ENCODE measurements at regions not wholly inside any gene's neighbourhood (a gene's known extent, or its start where the extent isn't known, plus 50 kb on each side); places are given as distances from the start of the nearest gene placed in this dataset.
A peak's percentile ranks its signal among the peaks of the same experiment; 100 is the strongest.

GRCh38 chr5:4188704-4189103 is 593.1 kb downstream of the IRX1 start:
- DNase-seq (ENCODE audit: low spot score): no peak

- peak; percentile 11 for DNase-seq (ENCODE audit: low spot score)
Observed at GRCh38 chr5:4189317-4189716, 593.7 kb downstream of the IRX1 start.

DNA sequence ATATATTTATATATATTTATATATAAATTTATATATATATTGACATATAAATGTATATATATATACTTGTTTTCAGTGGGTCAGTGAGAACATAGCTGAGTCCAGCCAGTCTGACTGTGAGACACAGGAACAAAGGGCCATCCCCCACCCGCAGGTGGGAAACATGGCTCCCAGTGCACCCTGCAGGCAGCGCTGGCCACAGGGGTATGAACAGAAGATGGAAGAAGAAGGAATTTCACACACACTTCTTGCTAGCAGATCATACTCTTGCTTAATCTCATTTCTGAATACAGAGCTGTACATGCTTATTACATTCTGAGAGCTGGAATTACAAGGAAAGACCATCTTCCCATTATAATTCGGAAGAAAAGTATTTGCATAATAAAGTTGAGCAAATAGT is 595.4 kb downstream of the IRX1 start:
- peak; percentile 20 for DNase-seq (ENCODE audit: low spot score)

- no peak for DNase-seq (ENCODE audit: low spot score)
Observed at GRCh38 chr5:4191703-4192102, 596.1 kb downstream of the IRX1 start.

DNA sequence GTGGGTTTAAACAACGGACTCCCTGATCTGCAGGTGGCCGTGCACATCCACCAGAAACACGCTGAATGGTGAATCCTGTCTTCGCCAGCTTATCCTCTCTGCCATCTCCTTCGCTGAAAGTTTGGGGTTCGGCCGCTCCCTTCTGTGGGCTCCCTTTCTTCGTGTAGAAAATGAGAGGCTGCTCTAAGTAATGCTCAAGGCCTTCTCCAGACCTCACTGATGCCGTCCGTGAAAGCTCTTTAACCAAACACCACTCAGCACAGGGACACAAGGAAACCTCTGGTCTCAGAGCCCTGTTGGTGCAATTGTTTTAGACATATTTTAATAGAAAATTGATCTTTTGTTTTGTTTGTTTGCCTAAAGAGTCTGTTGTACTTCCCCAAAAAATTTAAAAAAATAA is 596.5 kb downstream of the IRX1 start:
- no peak for DNase-seq (ENCODE audit: low spot score)

DNA sequence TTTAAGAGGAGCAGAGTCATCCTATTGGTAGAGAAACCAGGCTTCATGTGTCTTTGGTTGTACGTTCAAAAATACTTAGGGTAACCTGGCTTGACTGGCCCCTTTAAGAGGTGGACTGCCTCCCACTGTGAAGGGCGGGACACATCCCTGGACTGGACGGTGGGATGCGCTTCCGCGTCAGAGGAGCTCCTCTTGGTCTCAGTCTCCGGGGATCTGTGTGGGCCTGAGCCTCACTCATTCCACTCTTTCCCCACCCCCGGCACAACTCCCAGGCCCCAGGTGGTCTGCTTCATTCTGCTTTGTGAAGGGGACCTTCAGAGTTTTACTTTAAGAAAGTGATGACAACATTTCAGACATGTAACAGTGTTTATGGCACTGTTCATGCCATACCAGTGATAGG is 601.1 kb downstream of the IRX1 start:
- DNase-seq (ENCODE audit: low spot score): no peak

DNA sequence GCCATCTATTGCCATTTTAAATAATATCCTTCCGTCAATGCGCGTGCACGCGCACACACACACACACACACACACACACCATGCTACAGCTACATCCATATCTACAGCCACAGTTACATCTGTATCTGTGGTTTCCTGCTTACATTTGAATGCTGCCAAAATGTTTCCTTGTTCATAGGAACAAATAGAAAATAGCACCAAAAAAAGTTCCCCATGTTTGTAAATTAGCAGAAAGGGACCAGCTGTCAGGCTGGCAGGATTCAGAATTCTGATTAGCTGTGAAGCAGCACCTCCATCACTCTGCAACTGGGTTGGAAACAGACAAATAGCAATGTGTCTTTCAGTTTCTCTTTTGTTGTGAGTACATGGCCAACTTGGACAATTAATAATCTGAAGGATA is 601.5 kb downstream of the IRX1 start:
- no peak for DNase-seq (ENCODE audit: low spot score)

GRCh38 chr5:4198461-4198860 is 602.8 kb downstream of the IRX1 start:
- peak; percentile 60 for DNase-seq (ENCODE audit: low spot score)

- no peak for DNase-seq (ENCODE audit: low spot score)
Observed at GRCh38 chr5:4199049-4199841, 603.6 kb downstream of the IRX1 start.

- no peak for DNase-seq (ENCODE audit: low spot score)
Observed at GRCh38 chr5:4203146-4203545, 607.5 kb downstream of the IRX1 start.

- DNase-seq (ENCODE audit: low spot score): no peak
Observed at GRCh38 chr5:4204276-4205141, 608.9 kb downstream of the IRX1 start.

DNA sequence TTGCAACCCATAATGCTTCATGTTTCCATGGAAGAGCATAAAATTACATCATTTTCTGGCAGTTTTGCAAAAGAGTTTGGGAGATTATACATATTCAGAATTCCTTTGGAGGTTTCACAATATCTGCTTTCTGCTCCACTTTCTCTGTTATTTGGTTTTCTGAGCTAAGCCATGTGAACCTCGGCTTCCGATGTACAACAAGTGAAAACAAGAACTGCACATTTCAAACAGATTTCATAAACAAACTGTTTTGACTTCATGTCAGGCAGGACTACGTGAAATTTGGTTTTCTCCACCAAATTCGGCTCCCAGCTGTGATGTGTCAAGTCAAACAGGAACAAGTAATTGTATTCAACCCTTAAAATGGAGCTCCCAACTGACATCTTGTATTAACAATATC is 609.8 kb downstream of the IRX1 start:
- DNase-seq (ENCODE audit: low spot score): no peak

DNA sequence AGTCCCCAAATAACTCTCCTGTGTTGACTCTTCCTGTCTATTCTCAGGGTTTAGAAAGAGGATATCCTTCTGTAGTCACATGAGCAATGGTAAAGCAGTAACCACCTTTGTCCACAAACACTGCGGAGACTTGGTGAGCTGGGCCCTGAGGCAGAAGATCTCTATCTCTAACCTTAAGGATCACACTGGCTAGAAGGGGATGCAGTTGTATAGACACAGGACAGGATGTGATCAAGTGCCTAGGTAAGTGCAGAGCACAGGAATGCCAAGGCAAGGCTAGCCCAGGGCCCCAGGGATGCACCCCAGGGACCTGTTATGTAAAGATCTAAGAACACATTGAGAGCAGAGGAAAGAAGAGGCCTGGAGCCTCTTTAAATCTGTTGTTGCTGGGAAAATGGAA is 610.5 kb downstream of the IRX1 start:
- DNase-seq (ENCODE audit: low spot score): no peak

- no peak for DNase-seq (ENCODE audit: low spot score)
Observed at GRCh38 chr5:4207486-4207885, 611.9 kb downstream of the IRX1 start.

DNA sequence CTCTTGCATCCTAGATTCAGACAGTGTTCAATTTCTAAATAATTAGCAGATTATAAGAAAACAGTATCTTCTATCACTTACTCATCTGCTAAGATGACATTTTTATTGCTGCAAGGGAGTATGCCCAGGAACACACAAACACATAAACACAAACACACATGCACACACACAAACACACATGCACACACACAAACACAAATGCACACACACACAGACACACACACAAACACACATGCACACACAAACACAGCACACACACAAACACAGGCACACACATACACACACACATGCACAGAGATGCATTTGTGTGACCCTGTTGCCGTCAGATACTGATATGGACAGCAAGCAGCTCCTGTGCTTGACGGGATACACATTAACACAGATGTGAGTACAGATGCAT is 612.9 kb downstream of the IRX1 start:
- no peak for DNase-seq (ENCODE audit: low spot score)

DNA sequence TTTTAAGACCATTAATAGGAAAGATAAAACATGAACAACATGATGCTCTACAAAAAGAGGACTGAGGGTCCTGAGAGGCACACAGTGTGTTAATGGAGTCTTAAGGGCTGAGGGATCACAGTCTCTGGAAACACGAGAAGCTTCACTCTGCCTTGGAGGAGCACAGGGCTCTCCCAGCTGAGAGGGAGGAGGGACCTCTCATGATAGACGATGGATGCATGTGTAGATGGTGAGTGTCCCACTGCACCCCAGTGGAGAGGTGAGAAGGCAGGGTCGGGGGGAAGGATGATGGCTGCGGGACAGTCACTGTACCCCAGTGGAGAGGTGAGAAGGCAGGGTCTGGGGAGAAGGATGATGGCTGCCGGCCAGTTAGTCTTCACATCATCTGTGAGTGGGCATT is 613.4 kb downstream of the IRX1 start:
- DNase-seq (ENCODE audit: low spot score): no peak

- DNase-seq (ENCODE audit: low spot score): no peak
Observed at GRCh38 chr5:4212071-4212739, 616.6 kb downstream of the IRX1 start.

- no peak for DNase-seq (ENCODE audit: low spot score)
Observed at GRCh38 chr5:4212981-4213819, 617.6 kb downstream of the IRX1 start.

DNA sequence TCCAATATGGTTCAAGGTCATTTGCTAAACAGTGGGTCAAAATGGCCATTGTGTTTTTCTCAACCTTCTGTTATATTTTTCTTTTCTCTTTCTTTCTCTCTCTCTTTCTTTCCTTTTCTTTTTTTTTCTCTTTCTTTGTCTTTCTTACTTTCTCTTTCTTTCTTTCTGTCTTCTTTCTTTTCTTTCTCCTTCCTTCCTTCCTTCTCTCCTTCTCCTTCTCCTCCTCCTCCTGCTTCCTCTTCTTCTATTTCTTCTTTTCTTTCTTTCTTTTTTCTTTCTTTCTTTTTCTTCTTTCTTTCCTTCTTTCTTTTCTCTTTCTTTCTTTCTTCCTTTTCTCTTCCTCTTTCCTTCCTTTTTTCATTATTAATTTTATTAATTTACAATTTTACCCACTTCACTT is 619.5 kb downstream of the IRX1 start:
- DNase-seq (ENCODE audit: low spot score): no peak

GRCh38 chr5:4216142-4216541 is 620.5 kb downstream of the IRX1 start:
- DNase-seq (ENCODE audit: low spot score): no peak

DNA sequence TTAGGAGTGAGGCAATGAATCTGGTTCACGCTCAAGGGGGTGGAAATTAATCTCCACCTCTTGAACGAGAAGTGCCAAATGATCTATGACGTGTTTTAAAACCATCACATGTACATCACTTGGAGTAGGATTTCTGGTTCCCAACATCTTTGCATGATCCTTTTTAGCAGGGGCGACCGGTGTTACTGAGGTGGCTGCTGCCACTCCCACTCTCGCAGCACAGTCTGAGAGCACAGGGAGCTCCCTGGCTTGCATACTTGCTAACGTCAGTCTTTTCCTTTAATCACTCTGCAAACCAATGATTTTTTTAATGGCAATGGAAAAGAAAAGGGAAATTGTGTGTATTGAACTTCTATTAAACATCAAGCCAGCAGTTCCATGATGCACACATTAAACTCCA is 624.4 kb downstream of the IRX1 start:
- no peak for DNase-seq (ENCODE audit: low spot score)

DNA sequence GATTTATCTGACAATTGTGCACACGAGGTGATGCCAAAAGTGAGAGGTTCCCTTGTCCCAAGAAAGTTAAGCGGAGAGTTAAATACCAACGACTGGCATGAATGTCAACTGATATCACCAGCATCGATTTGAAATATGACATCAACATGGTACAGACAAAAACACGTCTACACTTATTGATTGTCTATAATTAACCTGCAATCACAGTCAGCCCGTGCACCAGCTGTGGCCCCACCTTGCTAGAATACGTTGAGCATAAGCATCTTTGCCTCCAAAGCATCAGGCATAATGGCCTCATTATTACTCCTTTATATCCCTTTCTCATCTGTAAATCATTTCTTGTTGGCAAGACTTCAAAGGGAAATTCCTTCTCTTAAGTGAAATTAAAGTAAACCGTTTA is 625.4 kb downstream of the IRX1 start:
- no peak for DNase-seq (ENCODE audit: low spot score)
